Stomach (tissue), 8 donors: ENCODE measurements at regions not wholly inside any gene's neighbourhood (a gene's known extent, or its start where the extent isn't known, plus 50 kb on each side); places are given as distances from the start of the nearest gene placed in this dataset.

Experiments
- DNase-seq, 2 donors: peaks; one replicate each; pipeline versions ENCODE4 v3.0.0 to v3.0.0-alpha.2; 2013 to 2019
- H3K27ac ChIP-seq, 5 donors: fragments of 200-600 bp in 4 of 5; sonication (generic) in 4 of 5; one replicate each; pipeline ENCODE4 v1.5.1; 2013 to 2019; ENCODE audit warnings: mild to moderate bottlenecking in 1 of 5, moderate library complexity in 1 of 5
- H3K27me3 ChIP-seq, 3 donors: fragments of 200-600 bp; sonication (generic); one replicate each; pipeline ENCODE4 v1.5.1; 2017 to 2019; ENCODE audit warnings: mixed run types in 1 of 3
- H3K36me3 ChIP-seq, 4 donors: fragments of 200-600 bp; sonication (generic); 1 replicate in 3 of 4; 2 replicates in 1 of 4; pipeline ENCODE4 v1.5.1; 2016 to 2019
- H3K4me1 ChIP-seq, 4 donors: fragments of 200-600 bp; sonication (generic); one replicate each; pipeline ENCODE4 v1.5.1; 2016 to 2019
- H3K4me3 ChIP-seq, 4 donors: fragments of 200-600 bp; sonication (generic) in 3 of 4; one replicate each; pipeline ENCODE4 v1.5.1; 2016 to 2019; ENCODE audit warnings: mild to moderate bottlenecking in 1 of 4
- H3K9me3 ChIP-seq, 4 donors: fragments of 200-600 bp; sonication (generic); one replicate each; pipeline ENCODE4 v1.5.1; 2016 to 2019
- EP300 ChIP-seq: sonication (generic); formaldehyde crosslinking; IDR thresholded peaks from one replicate; pipeline ENCODE4 v1.6.1; 2017; ENCODE audit warnings: antibody characterized with exemption
- POLR2A ChIP-seq, 4 donors: fragments of 450-650 bp; IDR thresholded peaks; one replicate each; pipeline ENCODE4 v1.6.1; 2016; ENCODE audit warnings: antibody characterized with exemption in 4 of 4, control low read depth in 2 of 4, mild to moderate bottlenecking in 1 of 4, moderate library complexity in 1 of 4
- POLR2AphosphoS5 ChIP-seq, 3 donors: sonication (generic); formaldehyde crosslinking; IDR thresholded peaks; one replicate each; pipeline ENCODE4 v1.6.1; 2016; ENCODE audit warnings: antibody characterized with exemption in 3 of 3
- WGBS, 5 donors: extraction: QIAGEN DNeasy Blood & Tissue Kit in 3 of 5; methylation state at CpG; one replicate each; pipeline versions ENCODE4 v1.1.5 to v1.1.7; 2013 to 2018; 5-methylcytosine and 5-hydroxymethylcytosine counted together
- intact Hi-C: fragments of 100-400 bp; cut with DNase I; formaldehyde crosslinking; loops from one replicate; pipeline ENCODE4 v1.15.1; 2023; ENCODE audit warnings: low total_unique reads
- TF ChIP-seq, protein P1 (sequence below), 7 experiments: fragments of 450-650 bp in 4 of 7; fragments of 200-600 bp in 3 of 7; sonication (generic) in 3 of 7; IDR thresholded peaks; one replicate each; pipeline ENCODE4 v1.5.1; 2016 to 2019; ENCODE audit warnings: antibody characterized with exemption in 7 of 7, control low read depth in 2 of 7, mild to moderate bottlenecking in 1 of 7
- donor health status: healthy with polysubstance abuse.
- donor health status: Bipolar disorder and iron deficiency.
- donor health status: healthy.

DNA sequence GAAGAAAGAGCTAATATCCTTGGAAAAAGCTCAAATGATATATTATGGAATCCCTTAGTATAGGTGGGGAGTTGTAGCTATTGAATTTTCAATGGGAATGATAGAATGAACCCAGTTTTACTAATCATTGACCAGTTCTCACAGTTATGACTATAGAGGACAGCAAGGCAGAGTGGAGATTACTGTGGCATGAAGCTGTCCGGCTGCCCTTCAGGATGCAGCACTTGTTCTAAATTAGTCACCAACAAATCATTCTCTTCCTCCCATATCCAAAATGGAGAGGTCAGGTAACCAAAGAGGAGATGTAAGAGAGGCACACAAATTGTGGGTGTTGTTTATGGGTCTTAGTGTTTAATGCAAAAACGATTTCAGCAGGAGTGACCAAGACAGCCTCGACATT lies 1490.0 kb upstream of the MIR17HG start:
- Histone ChIP-seq H3K9me3 (no peaks in the 10 kb centered on the region), H3K36me3 (no peaks in the 10 kb centered on the region), H3K4me1 (no peaks in the 10 kb centered on the region), H3K27ac (no peak overlapping the region), H3K27me3 (no peaks in the 10 kb centered on the region), H3K4me3 (no peak overlapping the region)
- TF ChIP-seq EP300 (no peak), POLR2A (IDR thresholded peaks at IDR 0.05) (no peak), POLR2AphosphoS5 (IDR thresholded peaks at IDR 0.05) (no peak)
- TF ChIP-seq, protein P1, sequence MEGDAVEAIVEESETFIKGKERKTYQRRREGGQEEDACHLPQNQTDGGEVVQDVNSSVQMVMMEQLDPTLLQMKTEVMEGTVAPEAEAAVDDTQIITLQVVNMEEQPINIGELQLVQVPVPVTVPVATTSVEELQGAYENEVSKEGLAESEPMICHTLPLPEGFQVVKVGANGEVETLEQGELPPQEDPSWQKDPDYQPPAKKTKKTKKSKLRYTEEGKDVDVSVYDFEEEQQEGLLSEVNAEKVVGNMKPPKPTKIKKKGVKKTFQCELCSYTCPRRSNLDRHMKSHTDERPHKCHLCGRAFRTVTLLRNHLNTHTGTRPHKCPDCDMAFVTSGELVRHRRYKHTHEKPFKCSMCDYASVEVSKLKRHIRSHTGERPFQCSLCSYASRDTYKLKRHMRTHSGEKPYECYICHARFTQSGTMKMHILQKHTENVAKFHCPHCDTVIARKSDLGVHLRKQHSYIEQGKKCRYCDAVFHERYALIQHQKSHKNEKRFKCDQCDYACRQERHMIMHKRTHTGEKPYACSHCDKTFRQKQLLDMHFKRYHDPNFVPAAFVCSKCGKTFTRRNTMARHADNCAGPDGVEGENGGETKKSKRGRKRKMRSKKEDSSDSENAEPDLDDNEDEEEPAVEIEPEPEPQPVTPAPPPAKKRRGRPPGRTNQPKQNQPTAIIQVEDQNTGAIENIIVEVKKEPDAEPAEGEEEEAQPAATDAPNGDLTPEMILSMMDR (IDR thresholded peaks at IDR 0.05): no peak
- intact Hi-C loops: no loop called here
- WGBS, 5 donors: 77 to 91% (median 84%) methylated on average over 3 of the region's 3 CpGs
- DNase-seq: no peak

DNA sequence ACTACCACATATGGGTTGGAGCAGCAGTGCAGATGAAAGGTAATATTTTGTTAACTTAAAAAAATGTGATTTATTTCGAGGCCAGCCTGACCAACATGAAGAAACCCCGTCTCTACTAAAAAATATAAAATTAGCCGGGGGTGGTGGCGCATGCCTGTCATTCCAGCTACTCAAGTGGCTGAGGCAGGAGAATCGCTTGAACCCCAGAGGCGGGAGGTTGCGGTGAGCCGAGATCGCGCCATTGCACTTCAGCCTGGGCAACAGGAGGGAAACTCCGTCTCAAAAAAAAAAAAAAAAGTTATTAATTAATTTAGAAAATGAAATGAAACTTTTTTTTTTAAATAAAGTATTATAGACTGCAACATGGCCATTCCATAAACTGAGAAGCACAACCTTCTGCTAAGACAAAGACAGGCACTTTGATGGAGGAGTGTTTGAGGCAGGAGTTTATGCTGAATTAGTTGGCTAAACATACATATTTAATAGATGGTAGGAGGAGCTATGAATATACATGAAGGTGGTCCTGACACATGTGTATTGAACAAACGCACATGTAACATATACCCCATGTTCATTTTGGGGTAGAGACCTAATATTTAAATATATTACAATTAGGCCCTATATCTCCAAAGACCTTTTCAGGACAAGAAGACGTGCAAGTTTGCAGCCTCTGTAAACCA lies 1485.3 kb upstream of the MIR17HG start:
- 86 to 94% (median 92%) methylated on average over 13 of the region's 13 CpGs for WGBS, 5 donors
- H3K4me3 ChIP-seq: no peak overlapping the region
- intact Hi-C loops: no loop called here
- H3K36me3 ChIP-seq: no peaks in the 10 kb centered on the region
- DNase-seq: no peak
- H3K27ac ChIP-seq: no peak overlapping the region
- TF ChIP-seq EP300 (no peak), POLR2AphosphoS5 (IDR thresholded peaks at IDR 0.05) (no peak), POLR2A (IDR thresholded peaks at IDR 0.05) (no peak)
- TF ChIP-seq, protein P1 (IDR thresholded peaks at IDR 0.05): no peak
- no peaks in the 10 kb centered on the region for H3K9me3 ChIP-seq
- no peaks in the 10 kb centered on the region for H3K27me3 ChIP-seq
- no peaks in the 10 kb centered on the region for H3K4me1 ChIP-seq

DNA sequence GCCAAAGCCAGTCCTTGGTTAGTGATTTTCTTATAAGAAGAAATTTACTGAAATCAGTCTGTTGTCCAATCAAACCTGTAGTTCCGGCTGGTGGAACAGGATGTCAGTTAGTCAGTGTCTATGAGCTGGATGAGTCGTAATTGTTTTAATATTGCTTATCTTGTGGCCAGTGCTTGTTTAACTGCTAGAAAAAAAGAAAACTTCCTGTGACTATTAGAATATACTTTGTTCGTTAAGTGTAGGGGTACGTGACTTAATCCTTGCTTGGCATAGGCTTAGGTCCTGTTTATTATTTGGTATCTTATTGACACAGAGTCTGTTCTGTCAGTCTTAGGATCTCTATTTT lies 1484.8 kb upstream of the MIR17HG start:
- 65 to 72% (median 69%) methylated on average over 4 of the region's 4 CpGs for WGBS, 5 donors
- H3K4me1 ChIP-seq: no peaks in the 10 kb centered on the region
- no peaks in the 10 kb centered on the region for H3K36me3 ChIP-seq
- TF ChIP-seq EP300: no peak
- TF ChIP-seq POLR2AphosphoS5 (IDR thresholded peaks at IDR 0.05): no peak
- H3K9me3 ChIP-seq: no peaks in the 10 kb centered on the region
- no peak for DNase-seq
- H3K27ac ChIP-seq: no peak overlapping the region
- no peak overlapping the region for H3K4me3 ChIP-seq
- no peaks in the 10 kb centered on the region for H3K27me3 ChIP-seq
- intact Hi-C loops: no loop called here

DNA sequence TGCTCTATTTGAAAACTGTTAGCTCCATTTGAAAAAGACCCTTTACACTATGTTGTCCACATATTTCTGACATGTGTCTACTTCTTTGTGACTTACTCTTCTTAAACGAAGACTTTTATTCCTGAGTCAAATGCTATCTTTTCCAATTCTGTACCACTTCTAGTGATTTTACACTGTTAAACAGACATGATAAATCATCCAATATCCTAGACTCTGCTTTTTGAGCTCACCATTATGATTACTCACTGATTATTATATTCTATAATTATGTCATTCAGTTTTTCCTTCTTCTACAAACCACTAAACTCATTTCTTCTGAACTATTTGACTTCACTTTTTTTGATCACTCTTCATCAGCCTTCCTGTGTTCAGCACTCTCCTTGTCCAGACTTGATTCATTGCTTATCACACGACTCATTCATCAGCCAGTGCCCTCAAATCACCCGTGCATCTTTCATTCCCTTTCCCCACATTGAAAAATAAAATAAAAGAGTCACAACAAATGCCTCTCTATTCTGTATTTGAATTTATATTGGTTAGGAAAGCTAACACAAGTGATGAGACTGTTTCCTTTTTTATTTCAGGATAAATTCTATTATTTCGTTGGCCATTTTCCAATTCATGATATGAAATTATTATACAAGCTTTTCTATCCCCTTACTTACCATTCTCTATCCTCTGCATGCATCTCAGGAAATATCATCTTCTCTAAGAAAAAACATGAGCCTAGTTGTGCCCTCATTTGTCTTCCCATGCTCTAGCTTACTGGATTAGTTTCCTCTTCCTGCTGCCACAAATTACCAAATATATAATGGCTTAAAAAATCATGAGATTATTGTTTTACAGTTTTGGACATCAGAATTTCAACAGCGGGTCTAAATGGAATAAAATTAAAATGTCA lies 1482.1 kb upstream of the MIR17HG start:
- TF ChIP-seq, protein P1 (IDR thresholded peaks at IDR 0.05): no peak
- TF ChIP-seq EP300 (no peak), POLR2AphosphoS5 (IDR thresholded peaks at IDR 0.05) (no peak), POLR2A (IDR thresholded peaks at IDR 0.05) (no peak)
- H3K4me1 ChIP-seq: no peaks in the 10 kb centered on the region
- H3K27ac ChIP-seq: no peak overlapping the region
- no peaks in the 10 kb centered on the region for H3K9me3 ChIP-seq
- H3K27me3 ChIP-seq: no peaks in the 10 kb centered on the region
- no peak for DNase-seq
- H3K36me3 ChIP-seq: no peaks in the 10 kb centered on the region
- no peak overlapping the region for H3K4me3 ChIP-seq
- WGBS, 5 donors: 57 to 70% (median 68%) methylated on average over 5 of the region's 5 CpGs
- intact Hi-C loops: no loop called here
